Endodermal cell (in vitro differentiated cells): ENCODE measurements at regions not wholly inside any gene's neighbourhood (a gene's known extent, or its start where the extent isn't known, plus 50 kb on each side); places are given as distances from the start of the nearest gene placed in this dataset.

Experiments
- DNase-seq: peaks from one replicate; pipeline ENCODE4 v3.0.0-alpha.2; 2017
- H3K27ac ChIP-seq: 2 replicates; pipeline ENCODE4 v1.5.1; 2013; ENCODE audit warnings: mild to moderate bottlenecking, low read depth, low read length, moderate library complexity
- H3K27me3 ChIP-seq: 2 replicates; pipeline ENCODE4 v1.6.1; 2013; ENCODE audit warnings: mild to moderate bottlenecking, low read length, moderate library complexity; ENCODE audit not compliant: insufficient read depth, control insufficient read depth, poor library complexity, severe bottlenecking
- H3K36me3 ChIP-seq: 2 replicates; pipeline ENCODE4 v1.7.0; 2013; ENCODE audit warnings: mild to moderate bottlenecking, low read length, moderate library complexity; ENCODE audit not compliant: control insufficient read depth, insufficient read depth
- H3K4me1 ChIP-seq: one replicate; pipeline ENCODE4 v1.7.0; 2013; ENCODE audit warnings: low read length; ENCODE audit not compliant: control insufficient read depth, insufficient read depth
- H3K4me3 ChIP-seq: 2 replicates; pipeline ENCODE4 v1.5.1; 2013; ENCODE audit warnings: mild to moderate bottlenecking, low read length, moderate library complexity
- H3K9ac ChIP-seq: 2 replicates; pipeline ENCODE4 v1.6.1; 2013; ENCODE audit warnings: mild to moderate bottlenecking, low read length, moderate library complexity; ENCODE audit not compliant: poor library complexity, severe bottlenecking; ENCODE audit errors: extremely low read depth
- H3K9me3 ChIP-seq: 2 replicates; pipeline ENCODE4 v1.6.1; 2013; ENCODE audit warnings: mild to moderate bottlenecking, low read length, moderate library complexity; ENCODE audit not compliant: control insufficient read depth
- H3K27ac Mint-ChIP-seq: 2 replicates; pipeline ENCODE4 v1.8.0; 2020; ENCODE audit warnings: mixed read lengths
- H3K27me3 Mint-ChIP-seq: 2 replicates; pipeline ENCODE4 v1.8.0; 2021; ENCODE audit warnings: mild to moderate bottlenecking, mixed read lengths; ENCODE audit not compliant: insufficient read depth
- H3K36me3 Mint-ChIP-seq: 2 replicates; pipeline ENCODE4 v1.8.0; 2020; ENCODE audit warnings: low read depth, mixed read lengths
- H3K4me1 Mint-ChIP-seq: 2 replicates; pipeline ENCODE4 v1.8.0; 2020; ENCODE audit warnings: mixed read lengths
- H3K4me3 Mint-ChIP-seq: 2 replicates; pipeline ENCODE4 v1.8.0; 2020; ENCODE audit warnings: mild to moderate bottlenecking, moderate library complexity, mixed read lengths
- H3K9me3 Mint-ChIP-seq: 2 replicates; pipeline ENCODE4 v1.8.0; 2020; ENCODE audit warnings: mild to moderate bottlenecking, mixed read lengths
- WGBS, 2 experiments: methylation state at CpG; one replicate each; pipeline versions ENCODE4 v1.1.5 to v1.1.7; 2013; ENCODE audit warnings: missing lambda C conversion rate in 2 of 2, mixed read lengths in 1 of 2; ENCODE audit not compliant: insufficient coverage in 1 of 2, insufficient read length in 1 of 2; 5-methylcytosine and 5-hydroxymethylcytosine counted together
- TF ChIP-seq, protein P1 (sequence below): fragments of 200-600 bp; sonication (generic); conservative IDR thresholded peaks from 2 replicates; pipeline ENCODE4 v1.5.0; 2021; ENCODE audit warnings: antibody characterized with exemption, mild to moderate bottlenecking

DNA sequence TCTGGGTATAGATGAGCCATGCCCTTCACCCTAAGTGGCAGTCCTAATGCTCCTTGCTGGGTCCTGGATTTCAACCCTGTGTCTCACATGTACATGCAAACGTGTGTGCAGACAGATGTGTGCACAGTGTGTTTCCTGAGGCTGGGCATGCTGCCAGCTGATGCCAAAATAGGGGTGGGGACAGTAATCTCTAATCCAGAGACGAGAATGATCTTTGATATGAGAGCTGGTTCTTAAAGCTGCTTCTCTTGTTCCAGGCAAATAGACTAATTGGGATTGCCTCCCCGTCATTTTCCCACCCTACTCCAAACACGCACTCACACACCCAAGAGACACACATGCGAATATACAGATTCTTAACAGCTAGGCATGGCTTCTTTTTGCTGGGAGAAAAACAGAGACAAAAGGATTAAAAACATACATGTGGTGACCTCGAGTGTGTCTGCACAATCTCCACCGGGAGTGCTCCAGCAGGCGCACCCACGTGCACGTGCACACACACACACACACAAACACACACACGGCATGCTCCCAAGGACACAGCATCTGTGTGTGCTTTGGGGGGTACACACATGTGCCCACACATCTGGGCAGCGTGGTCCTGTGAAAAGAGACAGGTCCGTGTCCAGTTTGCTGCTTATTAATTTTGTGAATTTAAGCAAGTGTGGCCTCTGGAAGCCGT, 102.1 kb upstream of the ZBTB40 start:
- no peaks in the 10 kb centered on the region for H3K36me3 ChIP-seq
- Mint-ChIP-seq H3K36me3 (no peaks in the 10 kb centered on the region), H3K9me3 (peaks cover 2% of the 10 kb centered on the region), H3K4me1 (peaks cover 32% of the 10 kb centered on the region), H3K27ac (no peak overlapping the region), H3K27me3 (peaks cover 21% of the 10 kb centered on the region), H3K4me3 (no peak overlapping the region)
- 91 to 97% methylated on average over 6 to 14 of the region's 14 CpGs for WGBS, 2 experiments
- H3K27ac ChIP-seq: peak overlapping the region; percentile 49
- no peaks in the 10 kb centered on the region for H3K9me3 ChIP-seq
- peaks cover 5% of the 10 kb centered on the region for H3K4me1 ChIP-seq
- H3K4me3 ChIP-seq: no peak overlapping the region
- DNase-seq: no peak
- no peaks in the 10 kb centered on the region for H3K27me3 ChIP-seq
- H3K9ac ChIP-seq: no peak overlapping the region
- TF ChIP-seq, protein P1, sequence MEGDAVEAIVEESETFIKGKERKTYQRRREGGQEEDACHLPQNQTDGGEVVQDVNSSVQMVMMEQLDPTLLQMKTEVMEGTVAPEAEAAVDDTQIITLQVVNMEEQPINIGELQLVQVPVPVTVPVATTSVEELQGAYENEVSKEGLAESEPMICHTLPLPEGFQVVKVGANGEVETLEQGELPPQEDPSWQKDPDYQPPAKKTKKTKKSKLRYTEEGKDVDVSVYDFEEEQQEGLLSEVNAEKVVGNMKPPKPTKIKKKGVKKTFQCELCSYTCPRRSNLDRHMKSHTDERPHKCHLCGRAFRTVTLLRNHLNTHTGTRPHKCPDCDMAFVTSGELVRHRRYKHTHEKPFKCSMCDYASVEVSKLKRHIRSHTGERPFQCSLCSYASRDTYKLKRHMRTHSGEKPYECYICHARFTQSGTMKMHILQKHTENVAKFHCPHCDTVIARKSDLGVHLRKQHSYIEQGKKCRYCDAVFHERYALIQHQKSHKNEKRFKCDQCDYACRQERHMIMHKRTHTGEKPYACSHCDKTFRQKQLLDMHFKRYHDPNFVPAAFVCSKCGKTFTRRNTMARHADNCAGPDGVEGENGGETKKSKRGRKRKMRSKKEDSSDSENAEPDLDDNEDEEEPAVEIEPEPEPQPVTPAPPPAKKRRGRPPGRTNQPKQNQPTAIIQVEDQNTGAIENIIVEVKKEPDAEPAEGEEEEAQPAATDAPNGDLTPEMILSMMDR: no peak

- no peak overlapping the region for H3K27ac Mint-ChIP-seq
- H3K27ac ChIP-seq: peak overlapping the region; percentile 49
- H3K4me1 Mint-ChIP-seq: peaks cover 32% of the 10 kb centered on the region
- H3K36me3 Mint-ChIP-seq: no peaks in the 10 kb centered on the region
- H3K27me3 Mint-ChIP-seq: peaks cover 14% of the 10 kb centered on the region
- TF ChIP-seq, protein P1: no peak
- DNase-seq: peak; percentile 78
- H3K9me3 ChIP-seq: no peaks in the 10 kb centered on the region
- no peak overlapping the region for H3K4me3 ChIP-seq
- WGBS, 2 experiments: 49 to 53% methylated on average over 15 to 19 of the region's 22 CpGs
- peaks cover 5% of the 10 kb centered on the region for H3K4me1 ChIP-seq
- H3K9me3 Mint-ChIP-seq: peaks cover 2% of the 10 kb centered on the region
- no peaks in the 10 kb centered on the region for H3K36me3 ChIP-seq
- H3K27me3 ChIP-seq: no peaks in the 10 kb centered on the region
- no peak overlapping the region for H3K9ac ChIP-seq
- peak overlapping the region; percentile 4 for H3K4me3 Mint-ChIP-seq
Measured at GRCh38 chr1:22350171-22350923, 101.3 kb upstream of the ZBTB40 start.

DNA sequence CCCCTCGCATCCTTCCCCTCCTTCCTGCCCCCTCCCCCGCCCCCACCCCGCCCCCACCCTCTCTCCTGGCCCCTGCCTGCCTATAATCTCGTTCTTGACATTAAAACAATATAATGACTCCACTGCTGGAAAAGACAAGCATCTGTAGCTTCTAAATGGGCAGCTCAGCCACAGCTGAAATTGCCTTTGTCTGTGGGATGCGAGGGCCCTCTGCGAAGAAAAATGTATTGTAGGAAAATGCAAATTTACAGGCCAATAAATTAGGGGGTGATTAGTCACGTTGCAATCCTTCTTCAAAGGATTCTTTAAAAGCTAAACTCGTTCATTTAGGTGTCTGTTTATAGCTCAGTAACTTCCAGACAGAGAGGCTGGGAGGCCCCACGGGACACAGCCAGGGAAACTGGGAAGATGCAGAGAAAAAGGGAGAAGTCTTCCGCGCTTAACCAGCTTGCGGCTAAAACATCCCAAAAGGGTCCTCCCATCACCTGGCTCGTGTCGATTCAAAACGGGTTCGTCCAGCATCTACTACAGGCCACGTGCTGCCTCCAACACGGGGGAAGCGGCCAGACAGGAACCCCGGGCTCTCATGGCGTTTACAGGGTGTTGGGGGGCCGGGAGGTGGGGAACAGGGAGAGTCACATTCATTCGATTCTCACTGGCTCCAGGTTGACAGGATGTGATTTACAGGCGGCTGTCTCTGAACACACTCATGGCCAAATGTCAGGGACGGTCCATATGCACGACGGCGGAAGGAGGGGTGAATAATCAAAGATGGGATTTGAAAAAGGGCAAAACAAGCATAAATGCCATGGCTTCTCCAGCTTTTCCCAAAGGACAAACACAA, 100.5 kb upstream of the ZBTB40 start:
- H3K36me3 ChIP-seq: no peaks in the 10 kb centered on the region
- no peak overlapping the region for H3K4me3 ChIP-seq
- peak overlapping the region; percentile 4 for H3K4me3 Mint-ChIP-seq
- H3K9ac ChIP-seq: no peak overlapping the region
- H3K4me1 Mint-ChIP-seq: peaks cover 32% of the 10 kb centered on the region
- peaks cover 2% of the 10 kb centered on the region for H3K9me3 Mint-ChIP-seq
- WGBS, 2 experiments: 63 to 64% methylated on average over 10 to 25 of the region's 28 CpGs
- peak overlapping the region; percentile 72 for H3K27ac ChIP-seq
- H3K27ac Mint-ChIP-seq: no peak overlapping the region
- H3K27me3 Mint-ChIP-seq: peaks cover 11% of the 10 kb centered on the region
- TF ChIP-seq, protein P1: no peak
- no peaks in the 10 kb centered on the region for H3K9me3 ChIP-seq
- H3K27me3 ChIP-seq: no peaks in the 10 kb centered on the region
- no peaks in the 10 kb centered on the region for H3K36me3 Mint-ChIP-seq
- DNase-seq: no peak
- peaks cover 5% of the 10 kb centered on the region for H3K4me1 ChIP-seq
